ENCODE measurements at regions not wholly inside any gene's neighbourhood (a gene's known extent, or its start where the extent isn't known, plus 50 kb on each side); places are given as distances from the start of the nearest gene placed in this dataset.

- no peak for DNase-seq (ENCODE audit: low spot score)
- H3K9me3 ChIP-seq: no peaks in the 10 kb centered on the region
- TF ChIP-seq CTCF (IDR thresholded peaks at IDR 0.05) (no peak), POLR2A (IDR thresholded peaks at IDR 0.05) (no peak), POLR2AphosphoS5 (IDR thresholded peaks at IDR 0.05) (no peak)
- no peak overlapping the region for H3K4me3 ChIP-seq
- no peak overlapping the region for H3K27ac ChIP-seq
- no peaks in the 10 kb centered on the region for H3K4me1 ChIP-seq (replicated peaks)
- 44% methylated on average over 22 of the region's 22 CpGs for WGBS
- peaks cover 5% of the 10 kb centered on the region for H3K27me3 ChIP-seq (replicated peaks; ENCODE audit: insufficient read depth)
- intact Hi-C loops (cut with DNase I): no loop called here
- no peaks in the 10 kb centered on the region for H3K36me3 ChIP-seq
Observed at GRCh38 chr14:104353921-104354701, 215.7 kb downstream of the KIF26A start.

GRCh38 chr14:104355101-104356019 is 217.0 kb downstream of the KIF26A start:
- no peaks in the 10 kb centered on the region for H3K9me3 ChIP-seq
- intact Hi-C loops (cut with DNase I): no loop called here
- DNase-seq (ENCODE audit: low spot score): no peak
- no peaks in the 10 kb centered on the region for H3K4me1 ChIP-seq (replicated peaks)
- H3K4me3 ChIP-seq: no peak overlapping the region
- no peak for TF ChIP-seq CTCF (IDR thresholded peaks at IDR 0.05)
- TF ChIP-seq POLR2AphosphoS5 (IDR thresholded peaks at IDR 0.05): no peak
- no peak for TF ChIP-seq POLR2A (IDR thresholded peaks at IDR 0.05)
- 76% methylated on average over 23 of the region's 23 CpGs for WGBS
- peaks cover 5% of the 10 kb centered on the region for H3K27me3 ChIP-seq (replicated peaks; ENCODE audit: insufficient read depth)
- no peak overlapping the region for H3K27ac ChIP-seq
- no peaks in the 10 kb centered on the region for H3K36me3 ChIP-seq

GRCh38 chr14:104356020-104356737 is 217.8 kb downstream of the KIF26A start:
- Histone ChIP-seq H3K27ac (no peak overlapping the region), H3K36me3 (no peaks in the 10 kb centered on the region), H3K4me1 (replicated peaks) (no peaks in the 10 kb centered on the region), H3K27me3 (replicated peaks; ENCODE audit: insufficient read depth) (peaks cover 5% of the 10 kb centered on the region), H3K9me3 (no peaks in the 10 kb centered on the region), H3K4me3 (no peak overlapping the region)
- intact Hi-C loops (cut with DNase I): no loop called here
- 72% methylated on average over 16 of the region's 16 CpGs for WGBS
- TF ChIP-seq POLR2A (IDR thresholded peaks at IDR 0.05): no peak
- TF ChIP-seq CTCF (IDR thresholded peaks at IDR 0.05): no peak
- no peak for TF ChIP-seq POLR2AphosphoS5 (IDR thresholded peaks at IDR 0.05)
- DNase-seq (ENCODE audit: low spot score): no peak

GRCh38 chr14:104356738-104357688 is 218.6 kb downstream of the KIF26A start:
- Histone ChIP-seq H3K4me1 (replicated peaks) (no peaks in the 10 kb centered on the region), H3K36me3 (no peaks in the 10 kb centered on the region), H3K9me3 (no peaks in the 10 kb centered on the region), H3K27ac (no peak overlapping the region), H3K27me3 (replicated peaks; ENCODE audit: insufficient read depth) (peaks cover 5% of the 10 kb centered on the region), H3K4me3 (no peak overlapping the region)
- no peak for DNase-seq (ENCODE audit: low spot score)
- TF ChIP-seq CTCF (IDR thresholded peaks at IDR 0.05): no peak
- no peak for TF ChIP-seq POLR2AphosphoS5 (IDR thresholded peaks at IDR 0.05)
- no peak for TF ChIP-seq POLR2A (IDR thresholded peaks at IDR 0.05)
- intact Hi-C loops (cut with DNase I): no loop called here
- 96% methylated on average over 30 of the region's 30 CpGs for WGBS
